ENCODE measurements at regions not wholly inside any gene's neighbourhood (a gene's known extent, or its start where the extent isn't known, plus 50 kb on each side); places are given as distances from the start of the nearest gene placed in this dataset.
"Not testable (repeated sequence)": the region's sequence is repeated elsewhere in the genome, so short reads cannot be mapped to it uniquely, and the experiment has no call there.

GRCh38 chr7:113373863-113374262 lies 255.5 kb upstream of the SMIM30 start:
- no peak for DNase-seq

DNA sequence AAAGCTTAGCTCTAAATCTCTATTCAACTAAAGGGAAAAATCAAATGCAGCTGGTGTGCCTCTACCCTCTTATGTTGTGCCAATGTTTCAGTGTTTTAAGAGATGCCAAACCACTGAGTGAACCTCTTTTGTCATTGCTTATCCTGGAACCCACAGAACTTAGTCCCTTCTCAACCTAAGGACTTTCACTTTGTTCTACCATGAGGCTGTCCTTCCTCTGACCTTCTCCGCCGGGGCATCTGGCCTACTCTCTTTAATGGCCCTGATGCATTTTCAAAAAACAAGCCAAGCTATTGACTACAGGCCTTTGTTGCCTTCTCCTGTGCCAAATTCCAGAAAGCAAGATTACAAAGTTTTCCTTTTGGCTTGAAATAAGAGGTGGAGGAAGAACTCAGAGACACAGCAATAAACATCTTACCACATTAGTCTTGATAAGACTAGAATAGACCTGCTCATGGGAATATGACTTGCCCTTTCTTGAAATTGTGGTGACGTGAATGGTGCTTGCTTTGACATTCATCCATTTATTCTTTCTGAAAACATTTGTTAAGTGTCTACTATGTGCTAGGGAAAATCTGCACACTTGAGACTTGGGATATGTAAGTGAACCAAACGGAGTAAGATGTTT lies 253.2 kb upstream of the SMIM30 start:
- DNase-seq: peak; percentile 22

DNA sequence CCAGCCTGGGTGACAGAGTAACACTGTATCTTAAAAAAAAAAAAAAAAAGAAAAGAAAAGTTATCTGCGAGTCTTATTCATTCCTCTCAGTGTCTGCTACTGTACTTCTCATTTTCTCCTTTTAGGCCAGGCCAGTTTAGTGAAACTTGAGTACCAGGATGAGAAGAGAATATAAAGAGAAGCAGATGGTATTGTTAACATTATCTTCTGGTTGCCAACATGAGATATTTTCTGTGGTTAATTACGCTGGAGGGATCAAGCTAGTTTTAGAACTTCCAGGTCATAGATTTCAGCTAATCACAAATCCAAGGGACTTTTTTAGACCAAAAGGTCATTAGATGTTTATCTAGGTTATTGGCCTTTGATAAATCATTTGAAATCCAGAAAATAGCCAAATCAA lies 252.6 kb upstream of the SMIM30 start:
- DNase-seq: no peak

- DNase-seq: no peak
Observed at GRCh38 chr7:113368256-113368655, 249.9 kb upstream of the SMIM30 start.

GRCh38 chr7:113367041-113367586 lies 248.8 kb upstream of the SMIM30 start:
- DNase-seq: no peak

DNA sequence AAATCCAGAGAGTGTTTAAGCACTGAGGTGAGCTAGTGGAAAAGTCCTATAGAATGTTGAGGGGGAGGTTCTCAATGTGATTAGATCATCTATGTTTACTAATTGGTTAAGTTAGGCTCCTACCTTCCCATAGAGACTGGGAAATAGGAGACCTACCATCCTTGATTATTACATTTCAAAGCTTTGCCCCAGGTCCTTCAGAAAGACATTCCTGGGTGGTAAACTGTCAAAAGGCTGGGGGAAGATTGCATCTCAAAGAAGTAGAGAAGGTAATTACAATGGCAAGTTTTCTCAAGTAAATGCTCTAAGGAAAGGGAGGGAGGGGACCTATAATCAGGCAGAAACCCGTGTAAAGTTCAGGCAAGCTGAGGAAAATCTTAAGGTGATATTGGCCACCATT lies 247.8 kb upstream of the SMIM30 start:
- DNase-seq: no peak

DNA sequence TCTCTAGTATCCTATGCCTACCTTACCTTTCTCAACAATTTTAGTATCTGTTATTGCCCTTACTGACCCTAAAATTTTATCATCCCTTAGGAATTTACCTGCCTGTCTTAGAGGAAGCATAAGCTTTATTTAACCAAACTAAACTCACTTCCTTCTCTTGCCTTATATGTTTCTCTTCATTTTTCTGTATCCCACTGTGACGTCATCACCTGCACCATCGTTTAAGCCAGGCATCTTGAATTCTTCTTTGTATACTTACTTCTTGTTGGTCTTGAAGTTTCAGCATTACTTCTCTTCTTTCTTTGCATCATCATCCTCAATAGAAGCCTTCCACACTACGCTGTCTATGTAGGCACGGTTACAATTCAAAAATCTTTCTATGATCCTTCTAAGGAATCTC lies 231.0 kb upstream of the SMIM30 start:
- no peak for DNase-seq

- no peak for DNase-seq
Observed at GRCh38 chr7:113339661-113340060, 221.3 kb upstream of the SMIM30 start.

- DNase-seq: no peak
Observed at GRCh38 chr7:113338071-113338696, 219.8 kb upstream of the SMIM30 start.

GRCh38 chr7:113336838-113337237 lies 218.5 kb upstream of the SMIM30 start:
- DNase-seq: not testable (repeated sequence)

- DNase-seq: peak; percentile 23
Observed at GRCh38 chr7:113331155-113331898, 213.0 kb upstream of the SMIM30 start.

DNA sequence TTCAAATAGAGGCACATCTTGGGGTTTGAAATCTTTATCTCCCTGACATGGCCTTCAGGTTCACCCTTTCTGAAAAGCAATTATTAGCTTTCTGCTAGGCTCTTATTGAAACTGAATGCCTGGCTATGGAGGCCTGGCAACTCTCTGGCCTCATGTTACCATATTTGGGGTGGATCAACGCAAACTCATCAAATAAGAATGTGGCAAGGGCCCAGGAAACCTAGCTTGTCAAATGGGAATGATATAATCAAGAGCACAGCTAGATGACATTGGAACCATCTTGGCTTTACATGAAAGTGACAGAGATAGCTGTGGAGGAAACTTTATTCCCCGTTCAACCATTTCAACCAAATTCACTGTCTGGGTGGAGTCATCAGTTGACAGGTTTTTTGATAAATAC lies 202.8 kb upstream of the SMIM30 start:
- DNase-seq: no peak

GRCh38 chr7:113320419-113320818 lies 202.1 kb upstream of the SMIM30 start:
- no peak for DNase-seq

GRCh38 chr7:113314594-113314993 lies 196.2 kb upstream of the SMIM30 start:
- DNase-seq: no peak

DNA sequence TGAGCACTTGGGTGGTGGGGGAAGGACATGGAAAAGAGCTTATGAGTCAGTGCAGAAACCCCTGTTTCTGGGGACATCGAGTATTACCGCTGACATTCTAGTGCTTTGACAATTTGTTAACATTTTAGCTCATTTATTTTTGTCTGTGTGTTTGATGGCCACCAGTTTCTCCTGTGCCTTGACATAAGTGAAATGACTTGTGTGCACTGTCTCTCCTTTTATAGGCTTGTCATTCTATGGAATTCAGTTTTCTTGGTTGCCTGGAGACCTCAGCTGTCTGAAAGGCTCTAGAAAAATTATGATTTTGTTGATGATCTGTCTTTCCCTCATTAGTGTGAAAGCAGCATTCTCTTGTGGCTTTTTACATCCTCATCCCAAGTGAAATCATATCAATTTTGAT lies 190.0 kb upstream of the SMIM30 start:
- no peak for DNase-seq

GRCh38 chr7:113307147-113307546 lies 188.8 kb upstream of the SMIM30 start:
- DNase-seq: no peak

DNA sequence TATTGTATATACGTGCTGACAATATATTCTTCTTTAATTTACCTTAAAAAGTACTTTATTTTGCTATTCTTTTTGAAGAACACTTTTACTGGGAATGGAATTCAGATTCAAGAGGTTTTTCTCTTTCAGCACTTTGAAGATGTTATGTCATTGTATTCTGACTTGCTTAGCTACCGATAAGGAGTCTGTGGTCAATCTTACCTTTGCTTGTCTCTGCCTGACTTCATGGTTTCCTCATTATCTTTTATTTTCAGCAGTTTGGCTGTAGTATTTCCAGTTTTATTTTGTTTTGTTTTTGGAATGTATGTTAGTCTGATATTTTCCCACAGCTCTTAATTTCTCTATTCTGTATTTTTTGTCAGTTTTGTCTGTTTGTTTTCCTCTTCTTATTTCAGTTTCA lies 187.9 kb upstream of the SMIM30 start:
- DNase-seq: no peak

DNA sequence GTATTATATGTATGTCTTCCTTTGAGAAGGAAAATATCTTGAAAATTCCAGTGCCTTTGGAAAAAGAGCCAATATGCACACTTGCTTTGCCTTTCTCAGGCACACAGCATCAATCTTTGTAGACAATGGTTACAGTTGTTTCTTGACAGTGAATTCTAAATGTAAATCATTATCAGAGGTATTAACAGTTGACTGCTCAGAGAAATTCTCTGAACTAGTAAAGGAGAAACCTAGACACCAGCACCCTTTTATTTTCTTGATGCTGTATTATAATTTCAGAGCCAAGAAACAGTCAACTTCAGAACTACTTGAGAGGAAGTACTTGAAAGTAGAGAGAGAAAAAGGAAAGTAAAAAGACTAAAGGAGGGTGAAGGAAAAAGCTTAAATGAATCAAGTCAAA lies 185.8 kb upstream of the SMIM30 start:
- no peak for DNase-seq

GRCh38 chr7:113303388-113303787 lies 185.0 kb upstream of the SMIM30 start:
- not testable (repeated sequence) for DNase-seq

DNA sequence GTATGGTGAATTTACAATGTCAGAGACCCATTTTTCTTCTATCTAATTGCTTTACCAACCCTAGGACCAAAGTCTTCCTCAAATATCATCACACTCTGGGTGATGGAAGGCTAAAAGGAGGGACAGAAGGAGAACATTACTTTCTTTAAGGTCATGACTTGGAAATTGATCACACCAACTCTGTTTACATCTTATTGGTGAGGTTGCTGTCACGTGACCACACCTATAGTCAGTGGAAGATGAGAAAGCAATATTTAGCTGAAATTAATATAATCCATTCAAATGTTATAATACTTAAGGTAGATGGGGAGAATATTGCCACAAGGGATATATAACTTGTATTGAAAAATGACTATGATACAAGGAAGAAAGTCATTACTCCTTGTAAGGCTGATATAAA lies 183.6 kb upstream of the SMIM30 start:
- no peak for DNase-seq

GRCh38 chr7:113301141-113301540 lies 182.8 kb upstream of the SMIM30 start:
- DNase-seq: no peak

GRCh38 chr7:113299748-113300147 lies 181.4 kb upstream of the SMIM30 start:
- DNase-seq: no peak

GRCh38 chr7:113298501-113298900 lies 180.1 kb upstream of the SMIM30 start:
- no peak for DNase-seq

GRCh38 chr7:113294750-113295149 lies 176.4 kb upstream of the SMIM30 start:
- no peak for DNase-seq
